H1 (cell line): ENCODE measurements at regions not wholly inside any gene's neighbourhood (a gene's known extent, or its start where the extent isn't known, plus 50 kb on each side); places are given as distances from the start of the nearest gene placed in this dataset.

Experiments used
- BCL11A ChIP-seq, 2 experiments: IDR thresholded peaks; one replicate each; pipeline ENCODE4 v1.6.1; 2011; ENCODE audit warnings: low read depth in 2 of 2, low read length in 2 of 2, mild to moderate bottlenecking in 2 of 2
- JUN ChIP-seq: IDR thresholded peaks from 2 replicates; pipeline ENCODE4 v1.6.1; 2011; ENCODE audit warnings: low read depth, mild to moderate bottlenecking, improper control_type of control experiment, low read length
- TF ChIP-seq, protein P1 (sequence below): IDR thresholded peaks from 2 replicates; pipeline ENCODE4 v1.6.1; 2012; ENCODE audit warnings: inconsistent platforms

DNA sequence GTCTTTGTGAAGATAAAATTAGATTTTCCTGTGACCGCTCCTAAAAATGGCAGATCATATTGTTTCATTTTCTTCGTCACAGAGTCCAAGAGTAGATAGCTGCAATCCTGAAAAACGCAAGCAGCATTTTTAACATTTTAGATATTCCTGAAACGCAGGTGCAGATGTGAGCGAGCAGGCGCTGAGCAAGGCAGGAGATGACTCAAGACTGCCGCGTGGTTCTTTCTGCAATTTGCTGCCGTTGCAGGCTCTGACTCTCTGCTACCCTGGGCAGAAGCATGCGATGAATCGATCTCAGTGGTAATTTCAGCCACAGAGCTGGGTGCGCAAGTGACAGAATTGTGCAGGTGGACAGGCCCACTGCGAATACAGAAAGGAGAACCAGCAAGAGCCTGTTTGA, 331.9 kb downstream of the ACTR3B start (continued):
- TF ChIP-seq JUN (no peak), BCL11A (IDR thresholded peaks at IDR 0.05; ENCODE audit: low read depth in 2 of 2, low read length in 2 of 2) (no peak)
- TF ChIP-seq, protein P1, sequence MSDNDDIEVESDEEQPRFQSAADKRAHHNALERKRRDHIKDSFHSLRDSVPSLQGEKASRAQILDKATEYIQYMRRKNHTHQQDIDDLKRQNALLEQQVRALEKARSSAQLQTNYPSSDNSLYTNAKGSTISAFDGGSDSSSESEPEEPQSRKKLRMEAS = no peak
